Esophagus muscularis mucosa (tissue), 4 donors: ENCODE measurements at regions not wholly inside any gene's neighbourhood (a gene's known extent, or its start where the extent isn't known, plus 50 kb on each side); places are given as distances from the start of the nearest gene placed in this dataset.

Source experiments
- DNase-seq: peaks from one replicate; pipeline ENCODE4 v3.0.0-alpha.2; 2017; ENCODE audit errors: extremely low spot score
- H3K27ac ChIP-seq, 4 donors: fragments of 200-600 bp; sonication (generic); replicated peaks in 1 of 4; 1 replicate in 3 of 4; 2 replicates in 1 of 4; pipeline ENCODE4 v1.5.1; 2016 to 2019; ENCODE audit warnings: mild to moderate bottlenecking in 1 of 4
- H3K27me3 ChIP-seq, 4 donors: fragments of 200-600 bp; sonication (generic); one replicate each; pipeline versions ENCODE4 v1.5.1 to v1.6.0; 2016 to 2019
- H3K36me3 ChIP-seq, 4 donors: fragments of 200-600 bp; sonication (generic); one replicate each; pipeline ENCODE4 v1.5.1; 2016 to 2019
- H3K4me1 ChIP-seq, 4 donors: fragments of 200-600 bp; sonication (generic); one replicate each; pipeline ENCODE4 v1.5.1; 2016 to 2019
- H3K4me3 ChIP-seq, 4 donors: fragments of 200-600 bp; sonication (generic); 1 replicate in 2 of 4; 2 replicates in 2 of 4; pipeline ENCODE4 v1.5.1; 2016 to 2019; ENCODE audit warnings: mild to moderate bottlenecking in 4 of 4, moderate library complexity in 1 of 4
- H3K9me3 ChIP-seq, 4 donors: fragments of 200-600 bp; sonication (generic); 1 replicate in 3 of 4; 2 replicates in 1 of 4; pipeline ENCODE4 v1.5.1; 2016 to 2019
- EP300 ChIP-seq: sonication (generic); formaldehyde crosslinking; IDR thresholded peaks from one replicate; pipeline ENCODE4 v1.6.1; 2017; ENCODE audit warnings: antibody characterized with exemption
- POLR2A ChIP-seq: fragments of 450-650 bp; IDR thresholded peaks from one replicate; pipeline ENCODE4 v1.6.1; 2017; ENCODE audit warnings: antibody characterized with exemption, moderate library complexity, mild to moderate bottlenecking, low read depth
- POLR2AphosphoS5 ChIP-seq, 2 donors: sonication (generic); formaldehyde crosslinking; IDR thresholded peaks; one replicate each; pipeline ENCODE4 v1.6.1; 2017; ENCODE audit warnings: antibody characterized with exemption in 2 of 2
- whole genome bisulfite sequencing: methylation state at CpG from one replicate; pipeline ENCODE4 v1.1.5; 2018; 5-methylcytosine and 5-hydroxymethylcytosine counted together
- intact Hi-C: fragments of 100-400 bp; cut with DNase I; formaldehyde crosslinking; loops from one replicate; pipeline ENCODE4 v1.15.1; 2023
- TF ChIP-seq, protein P1 (sequence below), 3 experiments: fragments of 200-600 bp in 2 of 3; fragments of 450-650 bp in 1 of 3; sonication (generic) in 2 of 3; IDR thresholded peaks; one replicate each; pipeline ENCODE4 v1.5.1; 2017 to 2019; ENCODE audit warnings: antibody characterized with exemption in 3 of 3, mild to moderate bottlenecking in 2 of 3, moderate library complexity in 1 of 3

- no peak for TF ChIP-seq POLR2AphosphoS5 (IDR thresholded peaks at IDR 0.05)
- TF ChIP-seq, protein P1, sequence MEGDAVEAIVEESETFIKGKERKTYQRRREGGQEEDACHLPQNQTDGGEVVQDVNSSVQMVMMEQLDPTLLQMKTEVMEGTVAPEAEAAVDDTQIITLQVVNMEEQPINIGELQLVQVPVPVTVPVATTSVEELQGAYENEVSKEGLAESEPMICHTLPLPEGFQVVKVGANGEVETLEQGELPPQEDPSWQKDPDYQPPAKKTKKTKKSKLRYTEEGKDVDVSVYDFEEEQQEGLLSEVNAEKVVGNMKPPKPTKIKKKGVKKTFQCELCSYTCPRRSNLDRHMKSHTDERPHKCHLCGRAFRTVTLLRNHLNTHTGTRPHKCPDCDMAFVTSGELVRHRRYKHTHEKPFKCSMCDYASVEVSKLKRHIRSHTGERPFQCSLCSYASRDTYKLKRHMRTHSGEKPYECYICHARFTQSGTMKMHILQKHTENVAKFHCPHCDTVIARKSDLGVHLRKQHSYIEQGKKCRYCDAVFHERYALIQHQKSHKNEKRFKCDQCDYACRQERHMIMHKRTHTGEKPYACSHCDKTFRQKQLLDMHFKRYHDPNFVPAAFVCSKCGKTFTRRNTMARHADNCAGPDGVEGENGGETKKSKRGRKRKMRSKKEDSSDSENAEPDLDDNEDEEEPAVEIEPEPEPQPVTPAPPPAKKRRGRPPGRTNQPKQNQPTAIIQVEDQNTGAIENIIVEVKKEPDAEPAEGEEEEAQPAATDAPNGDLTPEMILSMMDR (IDR thresholded peaks at IDR 0.05): no peak
- no peak for TF ChIP-seq POLR2A
- TF ChIP-seq EP300: no peak
- no peaks in the 10 kb centered on the region for H3K27me3 ChIP-seq
- no peak for DNase-seq
- H3K27ac ChIP-seq: no peak overlapping the region
- H3K36me3 ChIP-seq: no peaks in the 10 kb centered on the region
- no peaks in the 10 kb centered on the region for H3K4me1 ChIP-seq
- WGBS: 94% methylated on average over 3 of the region's 3 CpGs
- H3K9me3 ChIP-seq: no peaks in the 10 kb centered on the region
- intact Hi-C loops: no loop called here
- no peak overlapping the region for H3K4me3 ChIP-seq
Measured at GRCh38 chr4:79266136-79266535, 59.7 kb downstream of the NAA11 start.

DNA sequence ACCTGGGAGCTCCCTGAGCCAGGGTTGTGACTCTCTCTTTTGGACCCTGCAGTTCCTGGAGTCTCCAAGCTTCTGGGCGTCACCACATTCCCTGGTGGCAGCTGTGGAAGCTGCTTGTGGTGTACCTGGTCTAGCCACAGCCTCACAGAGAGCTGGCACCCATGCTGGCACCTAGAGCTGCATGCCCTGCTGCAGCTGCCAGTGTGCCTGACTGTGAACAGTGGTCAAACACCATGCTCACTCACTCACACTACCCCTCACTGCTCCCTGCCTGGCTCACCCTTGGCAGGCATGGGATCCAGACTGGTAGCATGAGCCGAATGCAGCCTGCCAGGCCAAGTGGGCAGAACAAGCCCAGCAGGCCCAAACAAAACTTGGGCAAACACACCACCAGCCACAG is 66.6 kb downstream of the NAA11 start:
- peaks cover 0 to 6% (median 2%) of the 10 kb centered on the region in 4 donors for H3K4me1 ChIP-seq
- TF ChIP-seq POLR2A (no peak), EP300 (no peak), POLR2AphosphoS5 (IDR thresholded peaks at IDR 0.05) (no peak)
- TF ChIP-seq, protein P1 (IDR thresholded peaks at IDR 0.05): no peak
- intact Hi-C loops: no loop called here
- no peaks in the 10 kb centered on the region for H3K36me3 ChIP-seq
- H3K4me3 ChIP-seq: no peak overlapping the region
- H3K27ac ChIP-seq: no peak overlapping the region
- 80% methylated on average over 2 of the region's 2 CpGs for WGBS
- DNase-seq: no peak
- H3K9me3 ChIP-seq: no peaks in the 10 kb centered on the region
- H3K27me3 ChIP-seq: no peaks in the 10 kb centered on the region

DNA sequence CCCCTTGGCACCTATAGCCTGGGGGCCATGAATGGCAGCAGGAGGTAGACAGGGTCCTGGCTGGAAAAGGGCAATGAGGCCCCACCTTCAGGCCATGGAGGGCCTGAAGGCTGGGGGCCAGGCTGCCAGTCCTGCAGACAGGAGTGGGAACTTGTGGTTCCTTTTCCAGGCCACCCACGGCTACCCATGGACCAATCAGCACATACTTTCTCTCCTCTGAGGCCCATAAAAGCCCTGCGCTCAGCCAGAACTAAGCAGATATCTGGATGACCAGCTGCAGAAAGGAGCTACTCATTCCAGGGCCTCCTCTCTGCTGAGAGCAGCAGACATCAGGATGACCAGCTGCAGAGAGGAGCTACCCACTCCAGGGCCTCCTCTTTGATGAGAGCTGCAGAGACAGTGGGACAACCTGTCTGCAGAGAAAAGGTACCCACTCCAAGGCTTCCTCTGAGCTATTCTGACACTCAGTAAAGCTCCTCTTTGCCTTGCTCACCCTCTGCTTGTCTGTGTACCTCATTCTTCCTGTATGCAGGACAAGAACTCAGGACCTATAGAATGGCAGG is 67.2 kb downstream of the NAA11 start:
- TF ChIP-seq, protein P1 (IDR thresholded peaks at IDR 0.05): no peak
- TF ChIP-seq POLR2AphosphoS5 (IDR thresholded peaks at IDR 0.05): no peak
- no peak for TF ChIP-seq EP300
- no peak for TF ChIP-seq POLR2A
- WGBS: 94% methylated on average over 2 of the region's 2 CpGs
- no peaks in the 10 kb centered on the region for H3K9me3 ChIP-seq

GRCh38 chr4:79257953-79258613 is 67.8 kb downstream of the NAA11 start:
- H3K4me3 ChIP-seq: no peak overlapping the region
- WGBS: 75% methylated on average over 1 of the region's 5 CpGs
- no peak for DNase-seq
- H3K36me3 ChIP-seq: no peaks in the 10 kb centered on the region
- no peaks in the 10 kb centered on the region for H3K27me3 ChIP-seq
- TF ChIP-seq POLR2AphosphoS5 (IDR thresholded peaks at IDR 0.05) (no peak), POLR2A (no peak), EP300 (no peak)
- TF ChIP-seq, protein P1 (IDR thresholded peaks at IDR 0.05): no peak
- no peak overlapping the region for H3K27ac ChIP-seq
- intact Hi-C loops: no loop called here
- H3K4me1 ChIP-seq: peaks cover 0 to 6% (median 2%) of the 10 kb centered on the region in 4 donors
- H3K9me3 ChIP-seq: no peaks in the 10 kb centered on the region

More for the DNA sequence above, 67.2 kb downstream of the NAA11 start:
- Histone ChIP-seq H3K36me3 (no peaks in the 10 kb centered on the region), H3K4me3 (no peak overlapping the region), H3K27me3 (no peaks in the 10 kb centered on the region), H3K4me1 (peaks cover 0 to 6% (median 2%) of the 10 kb centered on the region in 4 donors), H3K27ac (no peak overlapping the region)
- intact Hi-C loops: no loop called here
- DNase-seq: no peak

GRCh38 chr4:79255793-79256192 is 70.1 kb downstream of the NAA11 start:
- TF ChIP-seq POLR2A: no peak
- intact Hi-C loops: no loop called here
- Histone ChIP-seq H3K36me3 (no peaks in the 10 kb centered on the region), H3K4me3 (no peak overlapping the region), H3K27ac (no peak overlapping the region), H3K9me3 (no peaks in the 10 kb centered on the region), H3K27me3 (no peaks in the 10 kb centered on the region), H3K4me1 (peaks cover 0 to 6% (median 2%) of the 10 kb centered on the region in 4 donors)
- 81% methylated on average over 6 of the region's 6 CpGs for WGBS
- no peak for DNase-seq
